GM23338 (cell line): ENCODE measurements at regions not wholly inside any gene's neighbourhood (a gene's known extent, or its start where the extent isn't known, plus 50 kb on each side); places are given as distances from the start of the nearest gene placed in this dataset.

Experiments
- ATAC-seq: fragments of 200-7000 bp; cut with Tn5 transposase; 3 replicates; pipeline ENCODE4 v1.9.1; 2020
- DNase-seq: peaks from one replicate; pipeline ENCODE4 v3.0.0-alpha.2; 2015; ENCODE audit warnings: low spot score
- H2AFZ ChIP-seq: fragments of 200-600 bp; sonication (generic); 2 replicates; pipeline ENCODE4 v1.8.0; 2016; ENCODE audit warnings: antibody characterized with exemption, mild to moderate bottlenecking, moderate library complexity
- H3F3A ChIP-seq: fragments of 200-600 bp; sonication (generic); replicated peaks from 2 replicates; pipeline ENCODE4 v1.8.0; 2017; ENCODE audit warnings: antibody characterized with exemption, mixed run types, low read depth
- H3K27ac ChIP-seq: fragments of 200-600 bp; sonication (generic); 2 replicates; pipeline ENCODE4 v1.6.1; 2016; ENCODE audit warnings: low read depth
- H3K27me3 ChIP-seq: fragments of 200-600 bp; sonication (generic); 2 replicates; pipeline ENCODE4 v1.8.0; 2016; ENCODE audit warnings: mild to moderate bottlenecking, mixed run types, moderate library complexity; ENCODE audit not compliant: insufficient read depth
- H3K36me3 ChIP-seq: fragments of 200-600 bp; sonication (generic); 2 replicates; pipeline ENCODE4 v1.8.0; 2016; ENCODE audit warnings: mild to moderate bottlenecking; ENCODE audit not compliant: insufficient read depth
- H3K4me1 ChIP-seq: fragments of 200-600 bp; sonication (generic); 2 replicates; pipeline ENCODE4 v1.8.0; 2016; ENCODE audit warnings: mild to moderate bottlenecking, moderate library complexity; ENCODE audit not compliant: insufficient read depth
- H3K4me2 ChIP-seq: fragments of 200-600 bp; sonication (generic); 2 replicates; pipeline ENCODE4 v1.7.1; 2017; ENCODE audit warnings: mixed run types
- H3K4me3 ChIP-seq: fragments of 200-600 bp; sonication (generic); 2 replicates; pipeline ENCODE4 v1.6.1; 2016; ENCODE audit warnings: mixed run types
- H3K79me2 ChIP-seq: fragments of 200-600 bp; sonication (generic); replicated peaks from 2 replicates; pipeline ENCODE4 v1.8.0; 2017; ENCODE audit warnings: mild to moderate bottlenecking; ENCODE audit not compliant: insufficient read depth
- H3K9me2 ChIP-seq: fragments of 200-600 bp; sonication (generic); 2 replicates; pipeline ENCODE4 v1.8.0; 2017; ENCODE audit not compliant: insufficient read depth
- H4K20me1 ChIP-seq: fragments of 200-600 bp; sonication (generic); replicated peaks from 2 replicates; pipeline ENCODE4 v1.8.0; 2017; ENCODE audit warnings: mild to moderate bottlenecking; ENCODE audit not compliant: insufficient read depth
- H3K27ac Mint-ChIP-seq: 2 replicates; pipeline ENCODE4 v1.8.0; 2020; ENCODE audit warnings: inconsistent platforms, mild to moderate bottlenecking, moderate library complexity, mixed read lengths
- H3K27me3 Mint-ChIP-seq: 3 replicates; pipeline ENCODE4 v1.8.0; 2022; ENCODE audit warnings: low read depth, mild to moderate bottlenecking, moderate library complexity, mixed read lengths, inconsistent platforms; ENCODE audit not compliant: insufficient read depth, poor library complexity
- H3K36me3 Mint-ChIP-seq: 3 replicates; pipeline ENCODE4 v1.8.0; 2021; ENCODE audit warnings: low read depth, mild to moderate bottlenecking, inconsistent platforms, moderate library complexity, mixed read lengths
- H3K4me1 Mint-ChIP-seq: 3 replicates; pipeline ENCODE4 v1.8.0; 2020; ENCODE audit warnings: mild to moderate bottlenecking, inconsistent platforms, mixed read lengths
- H3K4me3 Mint-ChIP-seq: 3 replicates; pipeline ENCODE4 v1.8.0; 2021; ENCODE audit warnings: moderate library complexity, mild to moderate bottlenecking, inconsistent platforms, mixed read lengths
- H3K9me3 Mint-ChIP-seq: 3 replicates; pipeline ENCODE4 v1.8.0; 2020; ENCODE audit warnings: moderate library complexity, mild to moderate bottlenecking, inconsistent platforms, mixed read lengths
- CREB1 ChIP-seq: fragments of 250-450 bp; sonication (Bioruptor Pico); IDR thresholded peaks from 2 replicates; pipeline ENCODE4 v1.5.0; 2020; ENCODE audit warnings: low read depth, mild to moderate bottlenecking, moderate library complexity
- EZH2 ChIP-seq: fragments of 200-600 bp; sonication (generic); IDR thresholded peaks from one replicate; pipeline ENCODE4 v1.8.0; 2017; ENCODE audit warnings: antibody characterized with exemption, mild to moderate bottlenecking, low read depth; ENCODE audit not compliant: unreplicated experiment
- EZH2phosphoT487 ChIP-seq: fragments of 200-600 bp; sonication (generic); IDR thresholded peaks from one replicate; pipeline ENCODE4 v1.8.1; 2018; ENCODE audit warnings: antibody characterized with exemption; ENCODE audit not compliant: unreplicated experiment
- JUNB ChIP-seq: IDR thresholded peaks from one replicate; pipeline ENCODE4 v1.6.1; 2016; ENCODE audit warnings: antibody characterized with exemption; ENCODE audit not compliant: unreplicated experiment
- ZNF114 ChIP-seq: fragments of 250-450 bp; sonication (Bioruptor Pico); IDR thresholded peaks from 2 replicates; pipeline ENCODE4 v1.5.0; 2020; ENCODE audit warnings: mild to moderate bottlenecking, moderate library complexity
- ZNF462 ChIP-seq: fragments of 250-450 bp; sonication (Bioruptor Pico); IDR thresholded peaks from 2 replicates; pipeline ENCODE4 v1.5.0; 2020; ENCODE audit warnings: mild to moderate bottlenecking, moderate library complexity
- TF ChIP-seq, protein P1 (sequence below), 2 experiments: fragments of 200-600 bp in 1 of 2; sonication (generic) in 1 of 2; conservative IDR thresholded peaks; 2 replicates each; pipeline versions ENCODE4 v1.5.1 to v1.6.1; 2016 to 2017; ENCODE audit warnings: antibody characterized with exemption in 2 of 2, low read depth in 2 of 2, mild to moderate bottlenecking in 2 of 2, moderate library complexity in 1 of 2

- Histone ChIP-seq H3K9me2 (0 out of 2 replicates have a peak, but pooled peaks cover 4% of the 10 kb centered on the region), H3K79me2 (peaks cover 97% of the 10 kb centered on the region), H3K4me3 (no peak overlapping the region), H3K4me1 (peaks cover 56% of the 10 kb centered on the region), H3K27me3 (no peaks in the 10 kb centered on the region), H3K4me2 (no peak overlapping the region), H3K36me3 (no peaks in the 10 kb centered on the region), H3F3A (no peaks in the 10 kb centered on the region), H4K20me1 (0 out of 2 replicates have a peak, but pooled peaks cover 3% of the 10 kb centered on the region), H3K27ac (no peak overlapping the region), H2AFZ (no peak overlapping the region)
- Mint-ChIP-seq H3K27ac (peak overlapping the region; percentile 77; the same call in 1 of the 2 replicates), H3K9me3 (no peaks in the 10 kb centered on the region), H3K27me3 (peaks cover 6% of the 10 kb centered on the region), H3K4me1 (peaks cover 64% of the 10 kb centered on the region), H3K4me3 (no peak overlapping the region), H3K36me3 (peaks cover 3% of the 10 kb centered on the region; the same call in 2 of the 3 replicates)
- ATAC-seq (peak; percentile 26), DNase-seq (no peak)
- TF ChIP-seq ZNF462 (CRISPR knock-in tag), result no peak
- TF ChIP-seq ZNF114, result no peak
- TF ChIP-seq EZH2, result no peak
- TF ChIP-seq, protein P1, sequence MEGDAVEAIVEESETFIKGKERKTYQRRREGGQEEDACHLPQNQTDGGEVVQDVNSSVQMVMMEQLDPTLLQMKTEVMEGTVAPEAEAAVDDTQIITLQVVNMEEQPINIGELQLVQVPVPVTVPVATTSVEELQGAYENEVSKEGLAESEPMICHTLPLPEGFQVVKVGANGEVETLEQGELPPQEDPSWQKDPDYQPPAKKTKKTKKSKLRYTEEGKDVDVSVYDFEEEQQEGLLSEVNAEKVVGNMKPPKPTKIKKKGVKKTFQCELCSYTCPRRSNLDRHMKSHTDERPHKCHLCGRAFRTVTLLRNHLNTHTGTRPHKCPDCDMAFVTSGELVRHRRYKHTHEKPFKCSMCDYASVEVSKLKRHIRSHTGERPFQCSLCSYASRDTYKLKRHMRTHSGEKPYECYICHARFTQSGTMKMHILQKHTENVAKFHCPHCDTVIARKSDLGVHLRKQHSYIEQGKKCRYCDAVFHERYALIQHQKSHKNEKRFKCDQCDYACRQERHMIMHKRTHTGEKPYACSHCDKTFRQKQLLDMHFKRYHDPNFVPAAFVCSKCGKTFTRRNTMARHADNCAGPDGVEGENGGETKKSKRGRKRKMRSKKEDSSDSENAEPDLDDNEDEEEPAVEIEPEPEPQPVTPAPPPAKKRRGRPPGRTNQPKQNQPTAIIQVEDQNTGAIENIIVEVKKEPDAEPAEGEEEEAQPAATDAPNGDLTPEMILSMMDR (conservative IDR thresholded peaks at IDR 0.05; ENCODE audit: low read depth in 2 of 2), result no peak
- no peak for TF ChIP-seq EZH2phosphoT487
- TF ChIP-seq JUNB, result no peak
- no peak for TF ChIP-seq CREB1 (CRISPR knock-in tag)
Measured at GRCh38 chr5:124677374-124678351, 68.8 kb downstream of the ZNF608 start.
